Gastrocnemius medialis (tissue), 4 donors: ENCODE measurements at regions not wholly inside any gene's neighbourhood (a gene's known extent, or its start where the extent isn't known, plus 50 kb on each side); places are given as distances from the start of the nearest gene placed in this dataset.

Source experiments
- POLR2A ChIP-seq, 2 donors: fragments of 450-650 bp; IDR thresholded peaks; one replicate each; pipeline ENCODE4 v1.6.1; 2017; ENCODE audit warnings: antibody characterized with exemption in 2 of 2, mild to moderate bottlenecking in 2 of 2, moderate library complexity in 2 of 2
- TF ChIP-seq, protein P1 (sequence below), 5 experiments: fragments of 450-650 bp in 3 of 5; fragments of 200-600 bp in 2 of 5; sonication (generic) in 2 of 5; IDR thresholded peaks in 4 of 5; conservative IDR thresholded peaks in 1 of 5; 1 replicate in 4 of 5; 2 replicates in 1 of 5; pipeline ENCODE4 v1.5.1; 2016 to 2019; ENCODE audit warnings: antibody characterized with exemption in 5 of 5, mild to moderate bottlenecking in 3 of 5, moderate library complexity in 3 of 5

DNA sequence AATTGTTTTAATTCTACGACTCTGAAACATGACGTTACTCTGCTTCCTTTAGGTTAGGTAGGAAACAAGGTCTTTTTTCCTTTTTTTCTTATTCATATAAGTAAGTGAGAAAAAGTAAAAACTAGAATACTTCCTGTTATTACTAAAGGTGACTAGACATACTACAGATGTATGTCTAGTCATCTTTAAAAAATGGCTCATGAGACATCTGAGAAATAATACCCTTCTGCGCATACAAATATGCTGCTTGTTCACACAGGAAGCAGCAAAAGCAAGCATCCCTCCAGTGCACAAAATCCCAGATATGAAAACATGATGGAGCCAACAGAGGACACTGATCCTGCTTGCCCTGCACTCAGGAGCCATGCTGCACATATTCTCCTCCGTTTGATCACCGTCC, 699.1 kb downstream of the EPM2A start:
- TF ChIP-seq, protein P1, sequence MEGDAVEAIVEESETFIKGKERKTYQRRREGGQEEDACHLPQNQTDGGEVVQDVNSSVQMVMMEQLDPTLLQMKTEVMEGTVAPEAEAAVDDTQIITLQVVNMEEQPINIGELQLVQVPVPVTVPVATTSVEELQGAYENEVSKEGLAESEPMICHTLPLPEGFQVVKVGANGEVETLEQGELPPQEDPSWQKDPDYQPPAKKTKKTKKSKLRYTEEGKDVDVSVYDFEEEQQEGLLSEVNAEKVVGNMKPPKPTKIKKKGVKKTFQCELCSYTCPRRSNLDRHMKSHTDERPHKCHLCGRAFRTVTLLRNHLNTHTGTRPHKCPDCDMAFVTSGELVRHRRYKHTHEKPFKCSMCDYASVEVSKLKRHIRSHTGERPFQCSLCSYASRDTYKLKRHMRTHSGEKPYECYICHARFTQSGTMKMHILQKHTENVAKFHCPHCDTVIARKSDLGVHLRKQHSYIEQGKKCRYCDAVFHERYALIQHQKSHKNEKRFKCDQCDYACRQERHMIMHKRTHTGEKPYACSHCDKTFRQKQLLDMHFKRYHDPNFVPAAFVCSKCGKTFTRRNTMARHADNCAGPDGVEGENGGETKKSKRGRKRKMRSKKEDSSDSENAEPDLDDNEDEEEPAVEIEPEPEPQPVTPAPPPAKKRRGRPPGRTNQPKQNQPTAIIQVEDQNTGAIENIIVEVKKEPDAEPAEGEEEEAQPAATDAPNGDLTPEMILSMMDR (IDR thresholded peaks at IDR 0.05 in 4 of 5, conservative IDR thresholded peaks at IDR 0.05 in 1 of 5): no peak
- no peak for TF ChIP-seq POLR2A (IDR thresholded peaks at IDR 0.05)
